HG03354 (cell line): ENCODE measurements at regions not wholly inside any gene's neighbourhood (a gene's known extent, or its start where the extent isn't known, plus 50 kb on each side); places are given as distances from the start of the nearest gene placed in this dataset.
"Not testable (repeated sequence)": the region's sequence is repeated elsewhere in the genome, so short reads cannot be mapped to it uniquely, and the experiment has no call there.

Experiments
- ATAC-seq: cut with Tn5 transposase; IDR thresholded peaks from one replicate; pipeline ENCODE4 v1.9.1; 2021; ENCODE audit warnings: mild to moderate bottlenecking; ENCODE audit not compliant: unreplicated experiment, poor library complexity, severe bottlenecking

- ATAC-seq, result no peak
These were observed 437.1 kb downstream of the MAGEB5 start for GRCh38 chrX:26653050-26653449.

- no peak for ATAC-seq
These were observed 435.8 kb downstream of the MAGEB5 start for GRCh38 chrX:26651755-26652154.

DNA sequence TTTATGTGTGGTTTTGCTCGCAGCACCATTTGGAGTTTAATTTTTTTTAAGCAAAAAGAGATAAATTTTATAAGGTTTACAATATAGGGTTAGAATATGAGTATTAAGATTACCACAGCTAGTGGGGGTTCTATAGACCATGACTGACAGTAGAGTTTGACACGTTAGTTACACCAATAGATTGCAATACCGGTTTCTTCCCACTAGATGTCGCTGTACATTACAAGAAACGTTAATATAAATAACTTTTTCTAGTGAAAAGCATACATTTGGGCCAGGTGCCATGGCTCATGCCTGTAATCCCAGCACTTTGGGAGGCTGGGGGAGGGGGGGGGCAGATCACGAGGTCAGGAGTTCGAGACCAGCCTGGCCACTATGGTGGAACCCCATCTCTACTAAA, 433.6 kb downstream of the MAGEB5 start:
- peak; percentile 62 for ATAC-seq

GRCh38 chrX:26631385-26631784, 415.4 kb downstream of the MAGEB5 start:
- ATAC-seq, result no peak

DNA sequence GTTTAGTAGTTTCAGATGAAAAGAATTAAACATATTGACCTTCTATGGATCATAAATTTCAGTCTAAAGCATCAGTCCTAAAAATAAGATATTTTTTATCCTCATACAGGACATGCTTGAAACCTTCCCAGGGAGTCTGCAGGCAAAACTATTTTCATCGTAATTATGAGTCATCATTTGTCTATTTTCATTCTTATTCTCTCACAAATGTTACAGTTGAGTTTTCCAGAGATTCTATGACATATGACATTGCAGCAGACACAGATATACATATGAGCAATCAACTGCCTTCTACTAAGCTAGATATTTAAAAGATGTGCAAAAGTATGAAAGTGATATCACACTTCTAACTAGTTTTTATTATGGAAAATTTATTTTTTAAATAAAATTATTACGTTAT, 398.0 kb downstream of the MAGEB5 start:
- no peak for ATAC-seq

GRCh38 chrX:26606971-26607370, 391.0 kb downstream of the MAGEB5 start:
- ATAC-seq, result no peak

GRCh38 chrX:26597981-26598380, 382.0 kb downstream of the MAGEB5 start:
- no peak for ATAC-seq

DNA sequence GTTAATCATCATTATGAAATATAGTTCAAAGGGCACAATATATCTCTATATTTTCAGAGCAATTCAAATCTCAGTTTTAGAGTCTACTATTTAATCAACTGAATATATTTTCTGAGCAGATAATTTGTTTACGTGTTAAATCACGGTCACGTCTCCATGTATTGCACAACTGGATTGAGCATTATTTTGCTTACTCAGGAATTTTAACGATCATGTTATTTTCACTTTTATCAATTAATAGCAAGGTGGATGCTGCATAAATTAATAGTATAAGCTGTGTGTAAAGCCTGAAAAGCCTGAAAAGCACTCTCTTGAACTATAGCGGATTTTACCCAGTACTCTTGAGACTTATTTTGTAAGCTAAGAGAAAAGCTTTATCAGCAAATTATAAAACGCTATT, 374.9 kb downstream of the MAGEB5 start:
- no peak for ATAC-seq

DNA sequence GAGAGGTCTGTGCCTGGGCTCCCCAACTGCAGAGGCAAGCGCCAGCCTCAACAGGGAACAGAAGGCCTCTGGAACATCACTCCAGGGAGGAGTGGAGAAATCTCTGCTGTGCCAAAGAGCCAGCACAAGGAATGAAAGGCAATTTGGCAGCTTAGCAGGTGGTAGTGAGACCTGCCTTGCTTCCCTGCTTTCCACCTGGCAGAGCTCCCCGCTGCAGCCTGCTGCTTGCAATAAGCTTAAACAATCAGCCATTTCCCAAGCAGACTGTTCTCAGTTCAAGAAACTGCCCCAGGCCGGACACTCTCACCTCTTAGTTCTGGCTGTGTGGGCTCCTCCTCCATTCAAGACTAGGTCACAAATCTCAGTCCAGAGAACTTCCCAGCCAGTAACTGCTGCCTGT, 370.6 kb downstream of the MAGEB5 start:
- ATAC-seq, result no peak

GRCh38 chrX:26581091-26581490, 365.1 kb downstream of the MAGEB5 start:
- no peak for ATAC-seq

DNA sequence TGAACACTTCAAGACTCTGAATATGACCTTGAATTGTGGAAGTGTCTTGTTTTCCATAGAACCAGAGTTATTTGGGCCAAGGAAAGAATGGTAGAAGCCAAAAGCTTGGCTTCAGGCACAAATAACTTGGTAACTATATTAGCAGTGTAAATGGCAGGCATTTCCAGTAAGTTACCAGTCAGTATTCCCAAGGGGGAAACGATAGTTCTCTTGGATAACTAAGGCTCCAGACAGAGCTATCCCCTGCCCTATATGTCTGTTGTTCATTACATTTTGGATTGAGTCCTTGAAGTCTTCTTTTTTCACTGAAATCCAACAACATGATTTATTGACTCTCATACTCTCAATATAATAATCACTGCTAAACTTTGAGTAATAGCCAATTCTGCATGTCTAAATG, 364.1 kb downstream of the MAGEB5 start:
- ATAC-seq, result no peak

DNA sequence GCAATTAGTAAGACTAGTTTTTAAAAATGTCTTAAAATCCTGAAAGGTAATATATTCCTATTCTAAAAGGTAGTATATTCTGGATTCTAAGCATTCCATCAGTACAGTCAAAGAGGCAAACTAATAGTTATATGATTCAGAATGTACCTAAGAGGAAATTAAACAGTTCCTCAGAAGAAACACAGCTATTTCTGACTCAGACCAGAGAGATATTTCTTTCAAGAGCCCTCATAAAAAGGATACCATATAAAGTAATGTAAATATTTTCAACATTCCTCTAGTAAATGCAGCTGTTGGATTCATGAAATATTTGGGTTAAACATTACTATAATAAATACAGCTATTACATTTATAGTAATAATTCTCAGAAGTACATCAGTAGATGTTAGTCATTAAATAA, 358.3 kb downstream of the MAGEB5 start:
- ATAC-seq, result no peak

GRCh38 chrX:26562156-26562555, 346.2 kb downstream of the MAGEB5 start:
- no peak for ATAC-seq

GRCh38 chrX:26559855-26560254, 343.9 kb downstream of the MAGEB5 start:
- no peak for ATAC-seq

GRCh38 chrX:26558719-26559386, 342.9 kb downstream of the MAGEB5 start:
- no peak for ATAC-seq

DNA sequence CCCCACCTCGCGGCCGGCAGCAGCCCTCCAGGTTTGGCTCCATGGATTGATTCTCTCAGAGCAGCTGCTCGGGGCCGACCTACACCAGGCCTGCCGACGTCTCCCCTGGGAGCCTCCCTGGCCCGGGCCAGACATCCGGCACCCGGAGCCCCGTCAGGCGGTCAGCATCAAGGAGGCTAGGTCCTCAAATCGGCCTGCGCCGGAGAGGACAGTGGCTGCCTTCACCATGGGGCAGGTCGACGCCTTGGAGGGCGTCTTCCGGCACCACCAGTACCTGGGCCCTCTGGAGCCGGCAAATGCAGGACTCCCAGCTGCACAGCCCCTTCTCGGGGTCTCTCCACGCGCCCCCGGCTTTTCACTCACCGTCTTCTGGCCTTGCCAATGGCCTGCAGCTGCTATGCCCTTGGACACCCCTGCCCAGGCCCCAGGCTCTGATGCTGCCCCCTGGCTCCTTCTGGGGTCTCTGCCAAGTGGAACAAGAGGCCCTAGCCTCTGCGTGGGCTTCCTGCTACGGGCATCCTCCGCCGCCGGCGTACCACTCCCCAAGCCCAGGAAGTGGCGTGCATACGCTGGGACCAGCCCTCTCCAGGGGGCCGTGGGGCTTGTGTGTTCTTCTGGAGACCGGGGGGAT, 341.8 kb downstream of the MAGEB5 start:
- ATAC-seq, result no peak

- not testable (repeated sequence) for ATAC-seq
These were observed 309.8 kb downstream of the MAGEB5 start for GRCh38 chrX:26525768-26526167.

DNA sequence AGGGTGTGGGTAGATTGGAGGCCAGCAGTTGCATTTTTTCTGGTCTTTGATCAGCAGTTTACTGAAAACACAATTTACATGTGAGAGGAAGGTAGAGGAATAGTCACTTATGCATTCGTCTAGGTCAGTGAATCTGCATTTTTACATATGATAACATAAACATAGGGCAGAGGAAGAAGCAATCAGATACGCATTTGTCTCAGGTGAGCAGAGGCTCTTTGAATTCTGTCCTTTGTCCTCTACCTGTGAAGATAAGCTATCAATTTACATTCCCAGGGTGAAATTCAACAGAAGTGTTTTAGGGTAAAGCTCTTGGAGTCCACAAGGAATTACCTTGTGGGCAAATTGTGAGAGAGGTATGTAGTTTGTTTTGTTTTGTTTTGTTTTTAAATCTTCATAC, 306.5 kb downstream of the MAGEB5 start:
- no peak for ATAC-seq

- ATAC-seq, result no peak
These were observed 295.8 kb downstream of the MAGEB5 start for GRCh38 chrX:26511589-26512363.

- no peak for ATAC-seq
These were observed 255.0 kb downstream of the MAGEB5 start for GRCh38 chrX:26470941-26471340.

DNA sequence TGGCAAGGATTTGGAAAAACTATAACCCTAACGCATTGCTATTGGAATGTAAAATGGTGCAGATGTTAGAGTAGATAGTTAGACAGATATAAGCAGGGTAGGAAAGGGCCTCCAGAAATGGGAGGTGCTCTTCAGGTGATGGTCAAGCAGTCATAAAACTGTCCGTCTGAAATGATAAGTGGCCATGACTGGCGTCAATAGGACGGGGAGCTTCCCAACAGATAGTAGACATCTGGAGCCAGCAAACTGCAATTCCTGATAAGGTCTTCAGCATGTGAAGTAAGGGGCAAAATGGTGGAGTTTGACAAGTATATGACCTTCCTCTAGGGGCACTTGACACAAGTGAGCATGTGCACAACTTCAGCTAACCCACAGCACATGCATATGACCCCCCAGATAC, 250.4 kb downstream of the MAGEB5 start:
- no peak for ATAC-seq
